ENCODE measurements at regions not wholly inside any gene's neighbourhood (a gene's known extent, or its start where the extent isn't known, plus 50 kb on each side); places are given as distances from the start of the nearest gene placed in this dataset.

DNA sequence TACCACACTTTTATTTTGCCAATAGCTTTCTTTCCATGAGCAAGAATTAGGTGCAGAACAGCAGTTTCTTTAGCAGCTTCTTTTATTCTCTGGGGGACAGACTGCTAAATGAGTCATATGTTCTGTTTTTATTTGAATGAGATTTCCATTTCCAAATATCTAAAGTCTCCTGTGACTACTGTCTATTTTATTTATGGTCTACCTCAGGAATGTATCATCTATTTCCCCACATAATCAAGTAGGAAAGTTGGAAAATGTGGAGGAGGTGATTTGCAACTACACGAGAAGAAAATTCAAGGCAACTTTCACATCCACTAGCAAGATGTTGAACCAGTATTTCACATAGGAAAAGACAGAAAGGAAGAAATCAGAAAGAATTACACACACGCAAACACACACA lies 139.9 kb upstream of the MEX3C start:
- Histone ChIP-seq H3K27ac (ENCODE audit: low read depth, low read length) (no peak overlapping the region), H3K4me3 (replicated peaks in 1 of 2; ENCODE audit: low read depth in 1 of 2, low read length in 2 of 2) (no peak overlapping the region), H3K9me3 (ENCODE audit: control insufficient read depth in 1 of 2, insufficient read depth in 1 of 2, low read depth in 1 of 2, low read length in 2 of 2) (no peaks in the 10 kb centered on the region), H3K4me1 (ENCODE audit: control insufficient read depth in 1 of 2, insufficient read depth in 2 of 2, low read length in 2 of 2) (no peaks in the 10 kb centered on the region), H3K36me3 (ENCODE audit: control insufficient read depth in 1 of 2, insufficient read depth in 2 of 2, low read length in 2 of 2) (no peaks in the 10 kb centered on the region), H2AFZ (ENCODE audit: low read depth, low read length, poor library complexity, severe bottlenecking) (no peak overlapping the region), H3K4me2 (ENCODE audit: low read length) (no peak overlapping the region), H4K20me1 (ENCODE audit: insufficient read depth) (no peaks in the 10 kb centered on the region), H3K27me3 (ENCODE audit: insufficient read depth, low read length) (no peaks in the 10 kb centered on the region), H3K9ac (ENCODE audit: low read length) (no peak overlapping the region), H3K9me2 (ENCODE audit: insufficient read depth) (no peaks in the 10 kb centered on the region), H3K79me2 (ENCODE audit: insufficient read depth, low read length) (no peaks in the 10 kb centered on the region)
- DNase-seq (ENCODE audit: low read depth, low spot score) = no peak
- no TSS peak for BruUV-seq (replicated peaks)
- ChIA-PET POLR2A (no interaction called here), CTCF (no interaction called here), RAD21 (ENCODE audit: low non-redundant PET in 1 of 2, low total read pairs in 2 of 2, uncharacterized antibody in 2 of 2, unreplicated experiment in 2 of 2) (no interaction called here)
- TF ChIP-seq JUND (IDR thresholded peaks at IDR 0.05) (no peak), YY1 (IDR thresholded peaks at IDR 0.05; ENCODE audit: extremely low read depth, insufficient replicate concordance, low read depth, low read length) (no peak), POLR2A (IDR thresholded peaks at IDR 0.05; ENCODE audit: borderline replicate concordance, extremely low read depth, insufficient read depth, insufficient read length) (no peak), EGR1 (IDR thresholded peaks at IDR 0.05; ENCODE audit: low read depth) (no peak), TCF7L2 (IDR thresholded peaks at IDR 0.05; ENCODE audit: borderline replicate concordance, extremely low read depth, insufficient read depth, insufficient read length) (no peak), RAD21 (IDR thresholded peaks at IDR 0.05; ENCODE audit: low read depth) (no peak), ZFX (IDR thresholded peaks at IDR 0.05) (no peak), FOSL1 (IDR thresholded peaks at IDR 0.05; ENCODE audit: low read depth) (no peak), CBX3 (IDR thresholded peaks at IDR 0.05; ENCODE audit: low read depth) (no peak), POLR2AphosphoS5 (IDR thresholded peaks at IDR 0.05; ENCODE audit: low read depth, low read length) (no peak)
- TF ChIP-seq, protein P1, sequence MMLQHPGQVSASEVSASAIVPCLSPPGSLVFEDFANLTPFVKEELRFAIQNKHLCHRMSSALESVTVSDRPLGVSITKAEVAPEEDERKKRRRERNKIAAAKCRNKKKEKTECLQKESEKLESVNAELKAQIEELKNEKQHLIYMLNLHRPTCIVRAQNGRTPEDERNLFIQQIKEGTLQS (IDR thresholded peaks at IDR 0.05) = no peak
- ATAC-seq = no peak
- intact Hi-C loops (cut with micrococcal nuclease) = no loop called here

DNA sequence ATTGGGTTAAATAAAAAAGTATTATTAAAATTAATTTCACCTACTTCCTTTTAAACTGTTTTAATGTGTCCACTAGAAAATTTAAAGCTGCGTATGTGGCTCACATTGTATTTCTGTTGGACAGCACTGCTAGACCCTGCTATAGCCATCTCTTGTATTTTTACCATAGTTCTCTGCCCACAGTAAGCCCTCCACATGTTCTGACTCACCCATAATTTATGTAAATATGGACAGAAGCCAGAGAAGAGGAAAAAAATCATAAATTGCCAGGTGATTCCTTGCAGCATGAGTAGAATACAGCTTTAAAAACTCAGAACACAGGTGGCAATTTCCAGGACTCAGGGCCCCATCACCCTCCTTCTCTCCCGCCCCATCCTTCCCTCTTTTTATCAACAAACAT lies 142.4 kb upstream of the MEX3C start:
- CTCF ChIA-PET = no interaction called here
- no peak for ATAC-seq

More for the DNA sequence above, 142.4 kb upstream of the MEX3C start:
- Histone ChIP-seq H3K9me2 (ENCODE audit: insufficient read depth) (no peaks in the 10 kb centered on the region), H3K4me3 (replicated peaks in 1 of 2; ENCODE audit: low read depth in 1 of 2, low read length in 2 of 2) (no peak overlapping the region), H4K20me1 (ENCODE audit: insufficient read depth) (no peaks in the 10 kb centered on the region), H3K9me3 (ENCODE audit: control insufficient read depth in 1 of 2, insufficient read depth in 1 of 2, low read depth in 1 of 2, low read length in 2 of 2) (no peaks in the 10 kb centered on the region), H3K27ac (ENCODE audit: low read depth, low read length) (no peak overlapping the region), H3K9ac (ENCODE audit: low read length) (no peak overlapping the region), H2AFZ (ENCODE audit: low read depth, low read length, poor library complexity, severe bottlenecking) (no peak overlapping the region), H3K79me2 (ENCODE audit: insufficient read depth, low read length) (no peaks in the 10 kb centered on the region), H3K27me3 (ENCODE audit: insufficient read depth, low read length) (no peaks in the 10 kb centered on the region), H3K36me3 (ENCODE audit: control insufficient read depth in 1 of 2, insufficient read depth in 2 of 2, low read length in 2 of 2) (no peaks in the 10 kb centered on the region), H3K4me2 (ENCODE audit: low read length) (no peak overlapping the region), H3K4me1 (ENCODE audit: control insufficient read depth in 1 of 2, insufficient read depth in 2 of 2, low read length in 2 of 2) (no peaks in the 10 kb centered on the region; a peak in 1 of 4 replicates)
- RAD21 ChIA-PET (ENCODE audit: low non-redundant PET in 1 of 2, low total read pairs in 2 of 2, uncharacterized antibody in 2 of 2, unreplicated experiment in 2 of 2) = no interaction called here
- no peak for TF ChIP-seq ZFX (IDR thresholded peaks at IDR 0.05)
- no peak for TF ChIP-seq POLR2A (IDR thresholded peaks at IDR 0.05; ENCODE audit: borderline replicate concordance, extremely low read depth, insufficient read depth, insufficient read length)
- no peak for TF ChIP-seq ZNF274 (IDR thresholded peaks at IDR 0.05; ENCODE audit: low read depth, low read length)
- TF ChIP-seq, protein P2, sequence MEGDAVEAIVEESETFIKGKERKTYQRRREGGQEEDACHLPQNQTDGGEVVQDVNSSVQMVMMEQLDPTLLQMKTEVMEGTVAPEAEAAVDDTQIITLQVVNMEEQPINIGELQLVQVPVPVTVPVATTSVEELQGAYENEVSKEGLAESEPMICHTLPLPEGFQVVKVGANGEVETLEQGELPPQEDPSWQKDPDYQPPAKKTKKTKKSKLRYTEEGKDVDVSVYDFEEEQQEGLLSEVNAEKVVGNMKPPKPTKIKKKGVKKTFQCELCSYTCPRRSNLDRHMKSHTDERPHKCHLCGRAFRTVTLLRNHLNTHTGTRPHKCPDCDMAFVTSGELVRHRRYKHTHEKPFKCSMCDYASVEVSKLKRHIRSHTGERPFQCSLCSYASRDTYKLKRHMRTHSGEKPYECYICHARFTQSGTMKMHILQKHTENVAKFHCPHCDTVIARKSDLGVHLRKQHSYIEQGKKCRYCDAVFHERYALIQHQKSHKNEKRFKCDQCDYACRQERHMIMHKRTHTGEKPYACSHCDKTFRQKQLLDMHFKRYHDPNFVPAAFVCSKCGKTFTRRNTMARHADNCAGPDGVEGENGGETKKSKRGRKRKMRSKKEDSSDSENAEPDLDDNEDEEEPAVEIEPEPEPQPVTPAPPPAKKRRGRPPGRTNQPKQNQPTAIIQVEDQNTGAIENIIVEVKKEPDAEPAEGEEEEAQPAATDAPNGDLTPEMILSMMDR (IDR thresholded peaks at IDR 0.05 in 2 of 3, conservative IDR thresholded peaks at IDR 0.05 in 1 of 3; ENCODE audit: borderline replicate concordance in 1 of 3, insufficient read depth in 1 of 3, low read depth in 2 of 3, low read length in 2 of 3) = no peak
- TF ChIP-seq SIN3A (IDR thresholded peaks at IDR 0.05; ENCODE audit: low read depth) = no peak
- no peak for TF ChIP-seq CBX3 (IDR thresholded peaks at IDR 0.05; ENCODE audit: low read depth)
- BruUV-seq (replicated peaks) = no TSS peak
- no peak for DNase-seq (ENCODE audit: low read depth, low spot score)
- intact Hi-C loops (cut with micrococcal nuclease) = no loop called here
- POLR2A ChIA-PET = no interaction called here

Data from HCT116 (cell line).